ENCODE measurements at regions not wholly inside any gene's neighbourhood (a gene's known extent, or its start where the extent isn't known, plus 50 kb on each side); places are given as distances from the start of the nearest gene placed in this dataset.
A peak's percentile ranks its signal among the peaks of the same experiment; 100 is the strongest.

DNA sequence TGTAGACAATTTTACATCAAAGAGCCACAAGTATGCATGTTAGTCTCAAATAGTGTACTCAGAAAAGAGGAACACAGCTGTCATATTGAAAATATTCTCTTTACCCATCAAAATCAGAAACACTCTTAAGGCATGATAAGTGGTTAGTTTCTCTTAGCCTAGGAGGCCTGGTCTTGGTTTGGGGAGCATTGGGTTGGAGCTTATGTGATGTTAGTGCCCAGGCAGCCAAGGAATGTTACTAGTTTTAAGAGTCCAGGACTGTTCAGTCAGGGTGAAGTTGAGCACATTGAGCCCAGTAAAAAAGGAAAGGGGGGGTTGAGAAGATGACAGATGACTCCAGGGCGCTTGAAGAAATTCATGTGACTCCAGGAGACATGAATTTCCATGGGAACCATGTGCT is 340.6 kb downstream of the HRH4 start:
- no peak overlapping the region for H3K4me3 ChIP-seq (ENCODE audit: control insufficient read depth, low read depth, low read length)
- DNase-seq (ENCODE audit: low read depth), result no peak
- TF ChIP-seq, protein P1, sequence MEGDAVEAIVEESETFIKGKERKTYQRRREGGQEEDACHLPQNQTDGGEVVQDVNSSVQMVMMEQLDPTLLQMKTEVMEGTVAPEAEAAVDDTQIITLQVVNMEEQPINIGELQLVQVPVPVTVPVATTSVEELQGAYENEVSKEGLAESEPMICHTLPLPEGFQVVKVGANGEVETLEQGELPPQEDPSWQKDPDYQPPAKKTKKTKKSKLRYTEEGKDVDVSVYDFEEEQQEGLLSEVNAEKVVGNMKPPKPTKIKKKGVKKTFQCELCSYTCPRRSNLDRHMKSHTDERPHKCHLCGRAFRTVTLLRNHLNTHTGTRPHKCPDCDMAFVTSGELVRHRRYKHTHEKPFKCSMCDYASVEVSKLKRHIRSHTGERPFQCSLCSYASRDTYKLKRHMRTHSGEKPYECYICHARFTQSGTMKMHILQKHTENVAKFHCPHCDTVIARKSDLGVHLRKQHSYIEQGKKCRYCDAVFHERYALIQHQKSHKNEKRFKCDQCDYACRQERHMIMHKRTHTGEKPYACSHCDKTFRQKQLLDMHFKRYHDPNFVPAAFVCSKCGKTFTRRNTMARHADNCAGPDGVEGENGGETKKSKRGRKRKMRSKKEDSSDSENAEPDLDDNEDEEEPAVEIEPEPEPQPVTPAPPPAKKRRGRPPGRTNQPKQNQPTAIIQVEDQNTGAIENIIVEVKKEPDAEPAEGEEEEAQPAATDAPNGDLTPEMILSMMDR (conservative IDR thresholded peaks at IDR 0.05; ENCODE audit: control insufficient read depth, insufficient read depth, low read depth, low read length), result no peak

DNA sequence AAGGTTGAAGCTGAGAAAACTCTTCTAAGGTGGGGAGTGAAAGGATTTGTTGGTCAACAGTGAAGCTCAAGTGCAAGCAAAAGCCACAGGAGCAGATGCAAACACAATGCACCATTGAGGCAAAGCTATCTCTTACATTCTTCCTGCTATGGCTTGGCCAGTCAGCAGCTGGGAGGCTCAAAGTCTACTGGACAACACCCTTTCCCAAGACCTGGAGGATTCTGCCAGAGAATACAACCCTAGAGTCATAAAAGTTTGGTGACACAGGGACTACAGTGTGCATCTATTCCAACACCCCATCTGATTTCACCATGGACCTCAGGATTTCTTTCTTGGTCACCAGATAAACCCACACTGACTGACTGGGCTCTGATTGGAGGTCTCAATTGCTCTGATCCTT is 342.0 kb downstream of the HRH4 start:
- TF ChIP-seq, protein P1 (conservative IDR thresholded peaks at IDR 0.05; ENCODE audit: control insufficient read depth, insufficient read depth, low read depth, low read length), result no peak
- no peak for DNase-seq (ENCODE audit: low read depth)
- no peak overlapping the region for H3K4me3 ChIP-seq (ENCODE audit: control insufficient read depth, low read depth, low read length)

DNA sequence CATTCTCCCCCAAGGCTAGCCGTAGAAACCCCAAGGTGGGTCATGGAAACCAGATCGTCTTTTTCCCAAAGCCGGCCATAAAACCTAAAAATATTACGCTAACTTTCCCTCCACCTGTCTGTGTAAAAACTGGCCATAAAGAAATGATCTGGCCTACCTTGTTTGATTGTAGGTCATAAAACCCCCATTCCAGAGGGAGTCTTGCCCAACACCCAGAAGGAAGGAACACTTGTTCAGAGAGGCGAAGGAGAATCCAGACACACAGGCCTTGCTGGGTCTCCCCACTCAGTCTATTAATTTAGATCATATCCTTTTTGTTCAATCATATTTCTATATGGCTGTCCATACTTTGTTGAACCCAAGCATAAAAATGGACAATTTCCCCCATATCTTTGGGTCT is 344.7 kb downstream of the HRH4 start:
- no peak for DNase-seq (ENCODE audit: low read depth)
- TF ChIP-seq, protein P1 (conservative IDR thresholded peaks at IDR 0.05; ENCODE audit: control insufficient read depth, insufficient read depth, low read depth, low read length), result no peak
- no peak overlapping the region for H3K4me3 ChIP-seq (ENCODE audit: control insufficient read depth, low read depth, low read length)

DNA sequence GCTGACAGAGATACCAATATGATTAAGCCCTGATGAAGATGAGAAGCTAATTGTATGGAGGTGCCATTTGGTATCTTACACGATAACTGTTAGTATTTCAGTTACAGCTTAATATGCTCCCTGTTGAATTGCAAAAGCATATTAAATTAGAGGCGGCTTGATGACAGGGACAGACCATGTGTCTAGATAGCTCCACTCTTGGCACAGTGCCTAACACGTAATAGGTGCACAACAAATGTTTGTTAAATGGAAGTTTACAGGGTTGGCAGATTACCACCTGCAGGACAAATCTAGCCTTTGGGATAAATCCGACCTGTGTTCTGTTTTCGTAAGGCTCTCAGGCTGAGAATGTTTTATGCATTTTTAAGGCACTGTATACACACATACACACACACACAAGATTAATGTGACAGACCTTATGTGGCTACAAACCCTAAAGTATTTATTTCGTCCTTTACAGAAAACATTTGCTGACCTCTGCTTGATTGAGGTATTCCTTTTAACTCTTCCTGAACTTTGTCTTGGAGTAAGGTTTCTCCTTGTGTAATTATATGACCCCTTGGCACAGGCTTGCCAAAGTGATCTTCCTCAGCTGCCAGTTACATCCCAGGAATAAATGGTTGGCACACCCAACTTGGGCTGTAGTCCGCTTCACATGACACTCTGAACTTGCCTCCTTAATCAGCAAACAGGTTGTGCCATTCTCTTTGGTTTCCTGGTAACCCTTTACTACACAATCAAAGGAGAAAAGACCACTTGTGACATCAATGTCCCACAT is 348.9 kb downstream of the HRH4 start:
- TF ChIP-seq, protein P1 (conservative IDR thresholded peaks at IDR 0.05; ENCODE audit: control insufficient read depth, insufficient read depth, low read depth, low read length), result no peak
- no peak overlapping the region for H3K4me3 ChIP-seq (ENCODE audit: control insufficient read depth, low read depth, low read length)
- no peak for DNase-seq (ENCODE audit: low read depth)

DNA sequence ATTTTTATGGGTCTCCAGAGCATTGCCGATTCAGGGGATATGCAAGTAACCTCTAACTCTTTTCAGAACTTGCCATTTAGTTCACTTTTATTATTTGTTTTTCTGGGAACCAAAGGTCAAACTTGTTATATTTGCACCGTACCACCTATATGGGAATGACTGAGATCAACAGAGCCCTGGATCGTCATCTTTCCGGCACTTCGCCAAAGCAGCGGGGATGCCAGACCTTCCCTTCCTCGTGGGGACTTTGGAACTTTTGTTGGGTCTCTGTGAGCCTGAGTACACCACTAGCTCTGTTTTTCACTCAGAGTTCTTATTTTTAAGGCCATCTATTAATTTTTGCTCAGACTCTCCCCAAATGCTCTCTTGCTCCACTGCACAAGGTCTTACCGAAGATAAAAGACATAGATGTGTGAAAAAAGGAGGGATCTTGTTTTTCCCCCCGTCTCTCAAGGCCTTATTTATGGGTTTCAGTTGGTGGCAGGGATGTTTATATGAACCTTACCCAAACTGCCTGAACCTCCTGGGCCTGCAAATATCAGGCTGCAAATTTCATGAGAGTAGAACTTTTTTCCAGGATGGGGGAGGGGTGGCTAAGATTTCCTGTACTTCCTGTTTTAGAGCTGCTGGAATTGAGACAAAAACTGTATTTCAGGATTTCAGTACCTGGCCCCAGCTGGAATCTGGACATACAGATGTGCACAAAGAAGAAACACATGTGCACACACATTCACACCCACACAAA is 350.3 kb downstream of the HRH4 start:
- no peak for DNase-seq (ENCODE audit: low read depth)
- TF ChIP-seq, protein P1 (conservative IDR thresholded peaks at IDR 0.05; ENCODE audit: control insufficient read depth, insufficient read depth, low read depth, low read length), result no peak
- H3K4me3 ChIP-seq (ENCODE audit: control insufficient read depth, low read depth, low read length), result no peak overlapping the region

DNA sequence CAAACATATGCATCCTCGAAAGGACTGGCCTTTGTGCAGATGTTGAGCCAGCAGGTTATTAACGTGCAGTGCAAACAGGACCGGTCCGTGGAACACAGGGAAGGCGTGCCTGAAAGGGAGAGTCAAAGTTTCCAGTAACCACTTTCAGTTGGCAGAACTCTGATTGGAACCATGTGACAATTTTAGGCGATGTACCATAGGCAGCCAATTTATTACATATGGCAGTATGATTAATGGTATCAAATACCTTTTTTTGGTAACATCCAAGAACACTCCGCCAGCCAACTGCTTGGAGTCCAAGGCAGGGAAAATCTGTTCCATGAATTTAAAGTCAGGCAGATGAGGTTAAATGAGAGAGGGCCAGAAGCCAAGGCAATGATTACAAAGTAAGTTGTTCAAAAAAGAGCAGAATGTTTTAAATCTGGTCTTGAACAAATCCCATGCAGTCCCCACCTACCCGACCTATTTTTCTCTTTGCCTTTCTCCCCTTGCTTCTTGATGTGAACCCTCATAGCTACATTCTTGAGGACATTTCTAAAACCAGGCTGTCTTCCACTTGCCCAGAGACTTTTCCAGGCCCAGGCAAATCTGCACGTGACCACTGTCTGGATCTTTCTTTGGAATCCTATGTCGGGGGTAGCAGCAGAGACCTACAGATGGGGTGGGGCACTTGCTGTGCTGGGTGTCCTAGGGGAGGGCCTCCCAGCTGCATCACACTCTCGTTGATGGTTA is 351.7 kb downstream of the HRH4 start:
- DNase-seq (ENCODE audit: low read depth), result peak; percentile 4
- H3K4me3 ChIP-seq (ENCODE audit: control insufficient read depth, low read depth, low read length), result no peak overlapping the region
- TF ChIP-seq, protein P1 (conservative IDR thresholded peaks at IDR 0.05; ENCODE audit: control insufficient read depth, insufficient read depth, low read depth, low read length), result no peak

Measured in fibroblast of mammary gland (primary cell).